ENCODE measurements at regions not wholly inside any gene's neighbourhood (a gene's known extent, or its start where the extent isn't known, plus 50 kb on each side); places are given as distances from the start of the nearest gene placed in this dataset.

GRCh38 chr13:84272877-84273562 lies 390.7 kb upstream of the SLITRK1 start:
- no peaks in the 10 kb centered on the region for H3K9me3 ChIP-seq (ENCODE audit: control insufficient read depth, insufficient read depth, low read length)
- intact Hi-C loops (cut with micrococcal nuclease), result no loop called here
- H2BK15ac ChIP-seq (ENCODE audit: low read depth, low read length), result no peak overlapping the region
- H3K27me3 ChIP-seq (ENCODE audit: control insufficient read depth, insufficient read depth, low read length), result no peaks in the 10 kb centered on the region
- no peak overlapping the region for H3K14ac ChIP-seq (replicated peaks; ENCODE audit: low read depth, low read length)
- dilution Hi-C loops (cut with HindIII; ENCODE audit: low sequenced_read_pairs, unreplicated experiment), result no loop called here
- H3K27ac ChIP-seq (ENCODE audit: insufficient read depth, low read length), result no peak overlapping the region
- no peak overlapping the region for H2AK5ac ChIP-seq (ENCODE audit: low read depth, low read length)
- H3K4me2 ChIP-seq (ENCODE audit: low read depth, low read length), result no peak overlapping the region
- no peak overlapping the region for H2BK120ac ChIP-seq (ENCODE audit: low read depth, low read length)
- H3K4me3 ChIP-seq (ENCODE audit: insufficient read depth, low read depth, low read length), result no peak overlapping the region
- in situ Hi-C loops (cut with MboI; ENCODE audit: low sequenced_read_pairs), result no loop called here
- no peaks in the 10 kb centered on the region for H3K9me1 ChIP-seq (ENCODE audit: insufficient read depth, low read length)
- TF ChIP-seq RFX5 (IDR thresholded peaks at IDR 0.05; ENCODE audit: low read depth, low read length) (no peak), MXI1 (IDR thresholded peaks at IDR 0.05; ENCODE audit: borderline replicate concordance, low read depth, low read length) (no peak), BHLHE40 (IDR thresholded peaks at IDR 0.05; ENCODE audit: low read depth, low read length) (no peak), ELK1 (IDR thresholded peaks at IDR 0.05; ENCODE audit: borderline replicate concordance, low read depth, low read length) (no peak)
- ChIA-PET POLR2A (ENCODE audit: unreplicated experiment) (no interaction called here), CTCF (no interaction called here)
- H3K4ac ChIP-seq (ENCODE audit: low read depth, low read length), result no peak overlapping the region
- H2BK5ac ChIP-seq (ENCODE audit: low read depth, low read length, poor library complexity, severe bottlenecking), result no peak overlapping the region
- no TSS peak for BruUV-seq (replicated peaks)
- H4K8ac ChIP-seq (ENCODE audit: low read depth in 2 of 2, low read length in 2 of 2), result no peak overlapping the region
- H3K56ac ChIP-seq (ENCODE audit: extremely low read depth, insufficient read depth, low read length), result no peak overlapping the region
- no peak overlapping the region for H2AFZ ChIP-seq (replicated peaks; ENCODE audit: low read length, poor library complexity)
- DNase-seq (no peak), ATAC-seq (ENCODE audit: low read depth) (no peak)
- no peaks in the 10 kb centered on the region for H4K20me1 ChIP-seq (ENCODE audit: insufficient read depth, low read length)
- WGBS, 2 experiments (ENCODE audit: extremely low coverage in 2 of 2, insufficient read length in 1 of 2), result no CpG with 5 or more reads among the region's 6 CpGs
- H3K79me1 ChIP-seq (ENCODE audit: low read depth in 1 of 2, low read length in 2 of 2), result no peaks in the 10 kb centered on the region
- H2BK20ac ChIP-seq (ENCODE audit: low read depth, low read length), result no peak overlapping the region
- no peak overlapping the region for H4K91ac ChIP-seq (ENCODE audit: insufficient read depth, low read depth, low read length)
- no peaks in the 10 kb centered on the region for H3K4me1 ChIP-seq (ENCODE audit: control insufficient read depth, insufficient read depth, low read length)
- no peak overlapping the region for H3K9ac ChIP-seq (ENCODE audit: low read depth, low read length)
- no peak overlapping the region for H3K23ac ChIP-seq (ENCODE audit: low read depth, low read length)
- H2AK9ac ChIP-seq (replicated peaks; ENCODE audit: low read depth, low read length, poor library complexity), result no peak overlapping the region
- no peaks in the 10 kb centered on the region for H3K36me3 ChIP-seq (ENCODE audit: control insufficient read depth, insufficient read depth, low read length)
- H3K18ac ChIP-seq (ENCODE audit: low read depth, low read length), result no peak overlapping the region
- H4K5ac ChIP-seq (ENCODE audit: low read depth, low read length), result no peak overlapping the region

Measured in IMR-90 (cell line).